Fibroblast of the aortic adventitia (primary cell): ENCODE measurements at regions not wholly inside any gene's neighbourhood (a gene's known extent, or its start where the extent isn't known, plus 50 kb on each side); places are given as distances from the start of the nearest gene placed in this dataset.

Experiments used
- DNase-seq: peaks from one replicate; pipeline ENCODE4 v3.0.0-alpha.2; 2010; ENCODE audit warnings: low read depth
- H3K4me3 ChIP-seq: 2 replicates; pipeline ENCODE4 v1.5.1; 2011; ENCODE audit warnings: low read depth, mild to moderate bottlenecking, control low read depth, low read length, moderate library complexity
- TF ChIP-seq, protein P1 (sequence below): IDR thresholded peaks from 2 replicates; pipeline ENCODE4 v1.5.1; 2011; ENCODE audit warnings: mild to moderate bottlenecking, low read length, control low read depth, inconsistent platforms; ENCODE audit not compliant: insufficient read depth

DNA sequence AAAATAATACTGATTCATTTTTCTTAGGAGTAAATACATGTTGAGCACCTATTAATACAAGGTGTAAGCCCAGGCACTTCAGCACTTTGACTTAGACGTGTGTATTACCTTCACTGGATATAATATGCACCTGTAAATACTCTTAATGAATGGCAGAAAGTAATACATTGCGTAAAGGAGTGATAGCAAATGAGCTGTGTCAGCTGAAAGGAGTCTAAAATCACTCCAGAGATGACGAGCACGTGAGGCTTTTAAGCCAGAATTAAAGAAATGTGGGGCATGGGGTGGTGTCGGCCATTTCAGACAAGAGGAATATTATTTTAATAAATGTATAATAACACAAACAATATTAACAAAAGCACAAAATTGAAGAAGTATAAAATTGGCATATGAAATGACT, 722.7 kb downstream of the EPHA4 start:
- TF ChIP-seq, protein P1, sequence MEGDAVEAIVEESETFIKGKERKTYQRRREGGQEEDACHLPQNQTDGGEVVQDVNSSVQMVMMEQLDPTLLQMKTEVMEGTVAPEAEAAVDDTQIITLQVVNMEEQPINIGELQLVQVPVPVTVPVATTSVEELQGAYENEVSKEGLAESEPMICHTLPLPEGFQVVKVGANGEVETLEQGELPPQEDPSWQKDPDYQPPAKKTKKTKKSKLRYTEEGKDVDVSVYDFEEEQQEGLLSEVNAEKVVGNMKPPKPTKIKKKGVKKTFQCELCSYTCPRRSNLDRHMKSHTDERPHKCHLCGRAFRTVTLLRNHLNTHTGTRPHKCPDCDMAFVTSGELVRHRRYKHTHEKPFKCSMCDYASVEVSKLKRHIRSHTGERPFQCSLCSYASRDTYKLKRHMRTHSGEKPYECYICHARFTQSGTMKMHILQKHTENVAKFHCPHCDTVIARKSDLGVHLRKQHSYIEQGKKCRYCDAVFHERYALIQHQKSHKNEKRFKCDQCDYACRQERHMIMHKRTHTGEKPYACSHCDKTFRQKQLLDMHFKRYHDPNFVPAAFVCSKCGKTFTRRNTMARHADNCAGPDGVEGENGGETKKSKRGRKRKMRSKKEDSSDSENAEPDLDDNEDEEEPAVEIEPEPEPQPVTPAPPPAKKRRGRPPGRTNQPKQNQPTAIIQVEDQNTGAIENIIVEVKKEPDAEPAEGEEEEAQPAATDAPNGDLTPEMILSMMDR = no peak
- no peak overlapping the region for H3K4me3 ChIP-seq
- no peak for DNase-seq

- H3K4me3 ChIP-seq = no peak overlapping the region
- DNase-seq = no peak
- TF ChIP-seq, protein P1 = no peak
These were observed 722.0 kb downstream of the EPHA4 start for GRCh38 chr2:220850116-220850515.

GRCh38 chr2:220855296-220855695, 716.8 kb downstream of the EPHA4 start:
- no peak for DNase-seq
- TF ChIP-seq, protein P1 = no peak
- no peak overlapping the region for H3K4me3 ChIP-seq

DNA sequence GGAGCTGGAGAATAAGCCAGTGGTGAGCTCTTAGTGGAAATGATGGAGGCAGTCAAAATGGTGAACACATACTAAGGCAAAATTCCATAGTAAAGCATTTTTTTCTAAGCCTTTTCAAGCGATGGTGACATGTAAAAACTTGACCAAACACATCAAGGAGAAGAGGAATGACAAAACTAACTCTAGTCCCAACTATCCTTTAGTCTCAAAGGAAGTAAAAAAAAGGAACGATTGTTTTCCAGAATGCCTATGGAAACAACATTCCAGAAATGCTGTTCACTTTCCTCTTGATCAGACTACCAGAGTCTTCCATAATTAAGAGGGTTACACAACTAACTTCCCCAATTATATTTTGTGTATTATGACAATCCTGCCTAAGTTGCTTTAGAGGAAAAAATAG, 715.6 kb downstream of the EPHA4 start:
- DNase-seq = no peak
- TF ChIP-seq, protein P1 = no peak
- no peak overlapping the region for H3K4me3 ChIP-seq

DNA sequence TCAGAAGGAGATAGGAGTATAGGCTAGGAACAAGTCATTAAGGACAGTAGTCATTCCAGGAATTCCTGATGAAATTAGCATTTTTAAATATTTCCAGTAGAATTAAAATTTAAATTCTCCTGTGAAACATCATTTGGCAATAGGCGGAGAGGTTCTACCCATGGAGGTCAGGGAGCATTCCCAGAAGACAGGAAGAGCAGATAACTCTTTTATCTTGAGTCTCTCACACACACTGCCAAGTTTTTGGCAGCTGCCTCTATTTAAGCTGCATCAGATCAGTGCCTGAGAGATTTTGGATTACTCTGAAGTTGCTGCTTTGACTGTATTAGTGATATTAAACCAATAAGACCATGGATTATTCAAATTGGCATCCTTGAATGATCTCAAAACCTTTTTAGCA, 714.7 kb downstream of the EPHA4 start:
- DNase-seq = no peak
- H3K4me3 ChIP-seq = no peak overlapping the region
- TF ChIP-seq, protein P1 = no peak

DNA sequence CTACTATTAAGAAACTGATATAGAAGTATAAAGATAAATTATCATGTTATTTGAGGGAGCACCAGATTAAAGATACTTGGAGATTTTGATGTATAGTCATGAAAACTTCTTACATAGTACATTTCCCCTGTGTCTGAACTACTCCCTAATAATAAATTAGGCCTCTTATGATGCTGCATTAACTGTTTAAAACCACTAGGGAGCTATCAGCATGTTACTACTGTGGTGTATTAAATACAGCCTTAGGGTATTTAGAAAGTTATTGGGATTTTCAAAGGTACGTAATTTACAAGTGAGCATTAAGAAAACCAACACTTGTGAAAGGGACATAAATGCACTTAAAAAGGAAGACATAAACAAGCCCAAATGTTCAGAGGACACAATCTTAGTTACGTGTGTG, 714.0 kb downstream of the EPHA4 start:
- DNase-seq = no peak
- H3K4me3 ChIP-seq = no peak overlapping the region
- TF ChIP-seq, protein P1 = no peak

- H3K4me3 ChIP-seq = no peak overlapping the region
- no peak for DNase-seq
- TF ChIP-seq, protein P1 = no peak
These were observed 700.2 kb downstream of the EPHA4 start for GRCh38 chr2:220871909-220872308.
